HS-5 (cell line): ENCODE measurements at regions not wholly inside any gene's neighbourhood (a gene's known extent, or its start where the extent isn't known, plus 50 kb on each side); places are given as distances from the start of the nearest gene placed in this dataset.

Experiments used
- DNase-seq: peaks from one replicate; pipeline ENCODE4 v3.0.0-alpha.2; 2012; ENCODE audit warnings: low read depth

GRCh38 chr7:17176371-17177032, 122.0 kb upstream of the AHR start:
- no peak for DNase-seq

GRCh38 chr7:17178545-17178944, 119.9 kb upstream of the AHR start:
- DNase-seq: no peak

- DNase-seq: no peak
Measured at GRCh38 chr7:17181482-17181881, 117.0 kb upstream of the AHR start.

GRCh38 chr7:17183630-17184328, 114.7 kb upstream of the AHR start:
- DNase-seq: no peak

DNA sequence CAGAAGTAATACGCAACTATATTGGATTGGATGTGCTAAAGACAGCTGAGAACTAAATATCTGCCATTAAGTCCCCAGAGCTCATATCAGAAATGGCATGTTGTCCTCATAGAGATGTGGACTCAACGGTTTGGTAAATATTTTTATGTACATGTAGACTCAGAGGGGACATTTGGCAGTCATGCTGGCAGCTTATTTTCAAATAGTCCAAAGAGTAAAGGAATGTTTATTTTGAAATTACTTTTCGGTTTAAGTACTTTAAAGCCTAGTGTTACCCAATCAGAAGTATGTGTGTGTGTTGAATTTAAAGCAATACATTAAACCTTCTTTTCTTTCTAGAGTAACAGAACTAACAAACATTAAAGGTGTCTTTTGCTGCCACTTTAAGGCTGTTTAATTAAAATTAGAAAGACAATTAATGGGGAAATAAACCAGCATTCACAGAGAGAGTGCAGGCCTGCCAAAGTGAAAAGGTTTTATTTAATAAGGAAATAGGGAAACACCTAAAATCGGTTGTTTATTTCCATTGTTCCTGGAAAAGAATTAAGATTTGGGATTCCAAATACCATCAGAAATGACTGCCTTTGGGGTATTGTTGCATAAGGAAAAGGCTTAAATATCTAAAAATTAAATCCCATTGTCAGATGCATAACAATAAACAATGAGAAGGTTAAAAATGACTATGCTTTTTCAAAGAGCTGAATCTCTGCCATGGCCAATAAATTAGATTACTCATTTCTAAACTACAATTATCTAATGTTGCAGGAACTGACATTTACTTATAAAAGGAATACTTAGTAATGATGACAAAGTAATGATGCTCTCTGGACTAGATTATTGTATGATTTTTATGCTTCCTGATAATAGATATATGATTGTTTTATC, 113.4 kb upstream of the AHR start:
- DNase-seq: no peak

- DNase-seq: no peak
Measured at GRCh38 chr7:17185690-17186070, 112.8 kb upstream of the AHR start.

DNA sequence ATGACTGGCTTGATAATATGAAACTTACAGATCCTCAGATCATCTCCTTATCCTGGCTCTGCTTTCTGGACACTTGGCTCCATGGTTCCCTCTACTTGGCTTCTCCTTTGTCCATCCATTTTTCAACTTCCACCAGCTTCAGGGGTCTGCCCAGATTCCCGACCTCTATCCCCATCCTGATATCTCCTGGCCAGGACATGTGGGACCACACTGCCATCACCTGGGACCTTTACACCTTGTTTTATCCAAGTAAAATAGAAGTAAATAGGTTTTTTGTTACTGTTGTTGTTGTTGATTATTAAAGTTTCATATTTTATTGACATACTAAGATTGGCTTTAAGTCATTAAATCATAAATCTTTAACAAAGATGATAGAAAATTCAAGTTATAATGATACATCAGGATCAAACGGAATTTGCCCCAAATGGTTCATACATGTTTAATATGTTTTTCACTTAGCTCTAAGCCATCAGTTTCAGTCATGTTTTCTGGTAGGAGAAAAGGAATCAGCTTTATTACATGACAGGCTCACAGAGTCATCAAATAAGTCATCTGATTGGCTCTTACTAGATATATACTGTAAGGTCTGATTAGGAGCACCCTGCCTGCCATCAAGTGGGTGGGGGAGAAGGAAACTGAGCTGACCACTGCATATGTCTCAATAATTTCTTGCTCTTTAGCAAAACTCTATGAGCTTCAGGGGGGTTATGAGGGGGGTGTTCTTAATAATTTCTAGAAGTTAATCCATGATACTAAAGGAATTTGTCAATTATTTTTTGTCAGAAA, 111.5 kb upstream of the AHR start:
- no peak for DNase-seq

DNA sequence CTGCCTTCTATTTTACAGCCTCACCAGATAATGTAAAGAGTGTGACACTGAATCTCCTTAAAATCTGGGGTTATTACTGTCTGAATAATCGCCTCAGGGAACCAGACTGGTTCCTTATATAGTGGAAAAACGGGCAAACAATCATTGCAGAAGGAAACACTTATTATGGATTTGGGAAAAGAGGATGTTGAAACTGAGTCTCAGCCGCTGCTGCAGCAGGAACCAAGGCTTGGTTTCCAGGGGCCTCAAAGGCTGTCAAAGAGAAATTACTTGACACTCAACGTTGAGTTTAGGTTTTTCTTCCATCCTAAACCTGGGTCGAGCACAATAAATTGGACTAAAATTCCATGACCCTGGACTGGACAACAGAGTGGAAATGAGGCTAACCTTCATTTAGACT, 103.8 kb upstream of the AHR start:
- DNase-seq: no peak

DNA sequence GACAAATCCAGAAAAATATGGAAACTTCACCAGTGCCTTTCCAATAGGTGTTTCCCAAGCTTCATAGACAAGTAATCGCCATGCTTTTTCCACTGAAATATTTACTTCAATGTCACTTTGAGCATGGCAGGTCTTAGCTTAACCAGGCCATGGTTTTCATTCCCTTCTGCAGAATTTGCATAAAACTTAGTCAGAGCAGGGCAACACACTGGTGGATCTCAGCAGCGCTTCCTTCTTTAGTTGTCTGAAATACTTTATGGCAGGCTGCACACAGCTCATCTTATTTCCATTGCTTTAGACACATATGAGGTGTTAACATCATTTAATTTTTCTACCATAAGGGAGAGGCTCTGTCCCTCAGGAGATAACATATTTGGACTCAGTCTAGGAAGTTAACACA, 102.9 kb upstream of the AHR start:
- DNase-seq: no peak

DNA sequence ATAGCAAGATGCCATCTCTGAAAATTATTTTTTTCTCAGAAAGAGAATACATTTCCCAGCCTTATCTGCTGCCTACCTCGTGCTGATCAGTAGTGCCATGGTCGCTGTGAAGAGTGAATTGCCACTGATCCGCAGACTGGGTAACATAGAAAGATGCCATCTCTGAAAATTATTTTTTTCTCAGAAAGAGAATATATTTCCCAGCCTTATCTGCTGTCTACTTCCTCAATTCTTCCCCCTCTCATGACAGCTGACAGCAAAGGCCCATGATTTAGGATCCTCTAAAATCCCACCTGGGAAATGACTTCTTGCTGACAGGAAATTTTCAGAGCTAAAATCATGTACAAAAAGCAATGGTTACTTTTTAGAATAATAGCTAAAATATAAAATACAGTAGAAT, 92.5 kb upstream of the AHR start:
- no peak for DNase-seq

DNA sequence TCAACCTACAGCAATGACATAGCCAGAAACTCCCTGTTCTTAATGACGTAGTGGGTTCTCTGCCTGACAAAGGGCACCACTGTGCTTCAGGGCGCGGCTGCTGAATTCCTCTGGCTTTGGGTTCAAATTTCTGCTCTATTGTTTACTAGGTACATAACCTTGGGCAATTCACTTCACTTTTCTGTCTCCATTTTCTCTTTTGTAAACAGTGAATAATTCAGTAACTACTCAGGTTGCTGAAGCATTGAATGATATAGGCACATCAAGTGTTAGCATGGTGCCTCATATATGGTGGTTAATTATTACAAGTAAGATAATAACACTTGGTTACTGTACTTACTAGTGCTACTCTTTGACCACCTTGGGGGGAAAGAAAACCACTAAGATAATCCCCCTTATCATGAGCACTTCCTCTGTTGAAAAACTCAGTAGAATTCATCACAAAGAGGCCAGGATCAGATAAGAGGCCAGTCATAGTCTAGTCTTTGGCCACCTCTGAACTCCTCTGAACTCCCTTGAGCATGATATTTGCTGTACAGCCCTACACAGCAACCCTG, 92.0 kb upstream of the AHR start:
- no peak for DNase-seq

DNA sequence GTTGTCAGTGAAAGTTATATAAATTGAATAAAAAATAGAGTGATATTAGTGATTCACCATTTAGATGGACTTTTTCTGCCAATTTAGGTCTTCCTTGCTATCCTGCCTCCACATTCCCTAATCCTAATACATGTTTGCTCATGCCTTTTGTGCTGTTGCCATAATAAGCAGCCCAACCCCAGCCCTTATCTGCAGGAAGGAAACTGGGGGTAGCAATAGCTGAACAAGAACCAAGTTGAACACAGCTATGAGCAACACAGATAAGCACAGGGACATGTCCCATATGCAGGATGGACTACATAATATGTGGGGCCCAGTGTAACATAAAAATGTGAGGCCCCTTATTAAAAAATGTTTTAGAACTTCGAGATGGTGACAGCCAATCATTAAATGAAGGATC, 91.2 kb upstream of the AHR start:
- DNase-seq: no peak

GRCh38 chr7:17209101-17209500, 89.4 kb upstream of the AHR start:
- no peak for DNase-seq

DNA sequence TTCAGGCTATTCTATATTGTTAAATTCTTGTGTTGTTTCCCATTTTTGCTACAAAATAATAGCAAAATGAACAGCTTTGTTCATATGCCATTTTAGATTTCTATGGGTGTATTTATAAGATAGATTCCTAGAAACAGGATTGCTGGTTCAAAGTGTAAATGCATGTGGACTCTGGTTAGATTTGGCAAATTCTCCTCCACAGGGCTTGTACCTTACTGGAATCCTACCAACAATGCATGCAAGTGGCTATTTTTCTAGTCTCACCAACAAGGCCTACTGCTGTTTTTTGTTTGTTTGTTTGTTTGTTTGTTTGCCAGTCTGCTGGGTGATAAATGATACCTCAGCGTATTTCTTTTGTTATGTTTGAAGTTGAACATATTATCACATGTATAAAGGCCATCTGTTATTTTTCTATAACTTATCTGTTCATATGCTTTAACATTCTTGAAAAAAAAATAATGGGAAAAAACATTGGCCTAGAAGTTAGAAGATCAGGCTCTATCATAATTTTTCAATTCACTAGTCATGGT, 87.1 kb upstream of the AHR start:
- no peak for DNase-seq

- no peak for DNase-seq
Measured at GRCh38 chr7:17212188-17212587, 86.3 kb upstream of the AHR start.

DNA sequence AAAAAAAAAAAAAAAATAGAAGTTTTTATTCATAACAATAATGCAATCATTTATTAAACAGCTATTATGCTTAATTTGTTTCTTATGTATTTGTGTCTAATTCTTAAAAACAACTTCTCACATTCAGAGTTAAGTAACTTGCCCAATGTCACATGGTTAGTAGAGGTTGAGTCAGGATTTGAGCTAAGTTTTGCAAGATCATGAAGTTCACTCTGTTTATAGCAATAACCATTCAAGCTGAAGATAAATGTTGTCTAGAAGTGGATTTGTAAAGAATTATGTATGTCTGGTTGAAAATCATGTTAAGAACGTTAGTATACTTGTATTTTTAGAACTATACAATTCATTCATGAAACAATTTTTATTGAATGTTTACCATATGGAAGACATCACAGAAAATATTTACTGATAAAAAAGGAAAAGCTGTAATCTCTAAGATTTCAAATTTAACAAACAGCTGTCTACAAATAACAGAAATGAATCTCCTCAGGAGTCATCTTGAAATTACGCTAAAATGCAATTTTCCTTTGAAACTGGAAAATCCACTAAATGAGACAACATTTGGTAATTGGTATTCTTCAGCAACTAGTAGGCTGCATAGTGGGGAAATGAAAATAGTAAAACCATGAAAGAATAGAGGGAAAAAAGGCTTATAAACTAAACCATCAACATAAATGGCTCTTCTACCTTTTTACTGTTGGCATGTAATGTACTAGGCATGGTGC, 70.5 kb upstream of the AHR start:
- no peak for DNase-seq

GRCh38 chr7:17229228-17229627, 69.2 kb upstream of the AHR start:
- DNase-seq: no peak

DNA sequence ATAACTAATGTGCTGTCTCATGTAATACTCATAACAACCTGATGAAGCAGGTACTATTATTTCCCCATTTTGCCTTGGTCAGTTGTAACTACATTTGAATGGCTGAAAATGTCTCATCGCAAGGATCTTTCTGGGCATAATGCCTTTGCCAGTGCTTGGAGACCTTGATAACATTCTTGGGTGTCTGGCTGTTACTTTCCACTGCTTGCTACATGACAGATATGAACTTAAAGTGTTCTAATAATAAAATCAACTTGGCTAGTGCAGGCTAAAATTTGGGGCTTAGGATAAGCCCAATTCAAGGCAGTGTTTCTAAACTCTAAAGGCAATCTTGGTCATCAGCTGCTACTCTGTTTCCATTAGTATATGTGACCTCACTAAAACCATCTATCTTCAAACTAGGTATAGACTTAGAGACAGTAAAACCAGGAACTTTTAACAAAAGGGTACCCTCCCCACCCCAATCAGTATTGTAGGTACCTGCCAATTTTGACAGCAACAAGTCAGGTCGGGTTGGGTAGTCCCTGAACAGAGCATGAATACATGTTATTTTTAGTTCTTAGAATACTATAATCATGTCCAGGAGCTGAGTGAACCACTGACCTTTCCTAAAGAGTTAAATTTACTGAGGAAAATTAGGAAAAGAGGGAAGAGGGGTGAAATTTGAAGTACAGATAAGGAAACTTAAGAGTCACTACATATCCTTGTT, 68.2 kb upstream of the AHR start:
- no peak for DNase-seq

DNA sequence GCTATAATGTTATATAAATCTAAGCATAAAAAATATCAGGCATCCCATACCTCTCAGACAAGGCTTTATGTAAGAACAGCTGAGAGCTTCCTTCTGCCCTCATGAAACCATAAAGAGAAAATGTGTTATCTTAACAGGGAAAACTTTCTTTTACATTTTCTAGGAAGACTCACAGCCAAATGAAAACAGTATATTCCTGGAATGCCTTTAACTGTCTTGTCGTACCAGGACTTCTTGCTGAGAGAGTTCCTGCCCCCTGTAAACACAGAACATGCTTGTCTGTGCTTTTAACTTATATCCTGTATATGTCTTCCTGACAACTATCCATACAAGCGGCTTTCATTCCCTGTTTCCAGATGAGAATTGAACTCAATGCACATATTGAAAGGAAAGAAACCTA, 64.8 kb upstream of the AHR start:
- DNase-seq: no peak

DNA sequence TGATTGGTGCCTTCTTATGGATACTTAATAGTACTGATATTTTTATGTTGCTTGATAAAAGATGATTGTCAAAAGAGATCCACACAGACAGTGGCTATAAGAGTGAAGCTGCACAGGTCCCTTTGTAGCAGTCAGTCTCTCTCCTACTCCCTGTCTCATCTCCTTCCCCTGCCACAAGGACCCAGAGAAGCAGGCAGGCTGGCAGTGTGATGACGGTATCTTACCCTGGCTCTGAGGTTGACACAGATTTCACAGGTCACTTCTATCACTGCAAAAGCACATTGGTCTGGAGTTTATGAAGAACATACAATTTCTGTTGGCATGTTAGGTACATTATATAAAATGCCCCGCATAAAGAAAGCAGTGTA, 64.4 kb upstream of the AHR start:
- peak; percentile 19 for DNase-seq
